NCI-H2196 (cell line): ENCODE measurements at regions not wholly inside any gene's neighbourhood (a gene's known extent, or its start where the extent isn't known, plus 50 kb on each side); places are given as distances from the start of the nearest gene placed in this dataset.

Experiments
- DNase-seq: peaks from one replicate; lab custom pipeline; 2025; ENCODE audit not compliant: unreplicated experiment; lab: John Stamatoyannopoulos, UW

- DNase-seq = no peak
Measured at GRCh38 chr20:40769677-40770285, 80.7 kb upstream of the MAFB start.

DNA sequence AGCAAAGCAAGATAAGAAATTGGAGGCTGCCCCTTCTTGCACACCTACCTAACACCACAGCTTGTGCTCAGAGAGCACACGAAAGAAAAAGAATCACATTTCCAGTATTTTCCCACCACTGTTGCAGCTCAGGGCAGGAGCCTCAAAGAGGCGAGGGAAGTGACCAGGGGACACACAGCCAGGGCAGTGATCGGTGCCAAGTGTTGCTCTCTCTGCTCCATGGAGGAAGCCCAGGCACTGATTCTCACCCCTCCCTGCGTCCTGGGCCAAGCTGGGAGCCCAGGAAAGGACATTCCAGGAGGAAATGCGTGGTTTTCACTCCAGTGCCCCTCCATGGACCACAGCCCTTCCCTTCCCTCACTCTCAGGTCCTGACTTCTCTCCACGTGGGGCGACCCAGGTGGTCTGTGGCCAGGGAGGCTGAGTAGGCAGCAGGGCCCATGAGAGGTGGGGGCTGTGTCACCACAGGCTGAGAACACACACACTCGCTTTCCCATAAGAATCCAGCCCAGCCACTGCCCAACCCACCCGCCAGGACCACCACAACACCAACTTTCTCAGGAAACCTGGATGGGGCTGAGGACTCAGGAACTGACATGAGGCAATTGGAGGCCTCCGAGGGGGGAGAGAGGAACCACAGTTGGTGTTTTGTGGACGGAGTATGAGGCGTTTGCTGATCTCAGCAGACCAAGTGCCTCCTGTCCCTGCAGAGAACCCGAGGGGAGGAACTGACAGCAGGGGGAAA, 81.7 kb upstream of the MAFB start:
- DNase-seq = no peak

DNA sequence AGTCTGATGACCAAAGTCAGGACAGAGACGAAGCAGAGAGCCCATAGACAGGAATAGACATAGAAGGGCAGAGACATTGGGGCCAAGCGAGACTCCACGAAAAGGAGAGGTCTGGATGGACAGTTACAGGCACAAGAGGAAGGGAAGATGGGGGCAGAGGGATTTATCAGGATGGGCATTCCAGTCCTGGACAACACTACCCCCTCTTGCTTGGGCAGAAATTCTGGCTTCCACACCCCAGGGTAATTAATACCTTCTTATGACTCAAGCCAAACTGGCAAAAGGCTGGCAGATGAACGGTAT, 82.2 kb upstream of the MAFB start:
- no peak for DNase-seq

DNA sequence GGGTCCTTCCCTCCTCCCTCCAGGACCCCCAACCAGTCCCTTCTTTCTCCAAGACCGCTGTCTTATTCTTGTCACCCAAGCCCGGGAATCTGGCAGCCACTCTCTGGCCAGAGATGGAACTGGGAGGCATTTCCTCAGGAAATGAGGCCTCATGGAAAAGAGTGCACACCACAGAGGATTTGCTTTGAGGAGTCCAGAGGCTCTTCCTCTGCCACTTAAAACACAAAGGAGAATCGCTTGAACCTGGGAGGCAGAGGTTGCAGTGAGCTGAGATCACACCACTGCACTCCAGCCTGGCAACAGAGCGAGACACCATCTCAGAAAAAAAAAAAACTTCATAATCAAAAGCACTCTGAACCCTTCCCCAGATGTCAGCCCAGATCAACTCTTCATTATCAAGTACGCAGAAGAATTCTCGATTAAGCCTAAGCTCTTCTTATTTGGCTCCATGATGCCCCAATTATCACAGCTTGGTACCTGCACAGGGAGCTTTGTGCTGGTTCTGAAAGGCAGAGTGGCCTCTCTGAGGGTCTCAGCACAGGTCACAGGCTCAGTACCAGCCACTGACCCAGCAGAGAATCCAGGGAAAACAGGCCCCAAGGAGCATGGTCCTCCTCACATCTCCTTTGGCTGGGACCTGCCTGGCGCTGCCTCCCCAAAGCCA, 82.9 kb upstream of the MAFB start:
- DNase-seq = no peak

DNA sequence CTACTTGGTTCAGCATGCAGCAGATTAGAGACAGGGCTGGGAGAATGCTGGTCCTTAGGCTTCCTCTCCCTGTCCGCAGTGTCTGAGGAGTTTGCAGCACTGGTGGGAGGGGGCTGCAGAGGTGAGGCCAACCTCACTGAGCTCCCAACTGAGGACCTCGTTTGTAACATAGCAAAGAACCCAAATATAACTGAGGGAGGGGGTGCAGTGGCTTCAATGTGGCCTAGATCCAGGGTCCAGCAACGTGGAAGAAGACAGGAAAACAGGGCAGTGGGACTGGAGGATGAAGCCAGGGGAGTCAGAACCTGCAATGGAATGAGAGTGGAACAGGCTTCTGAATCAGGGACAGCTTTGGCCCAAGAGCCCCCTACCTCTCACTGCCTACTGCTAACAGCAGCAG, 84.3 kb upstream of the MAFB start:
- DNase-seq = no peak

DNA sequence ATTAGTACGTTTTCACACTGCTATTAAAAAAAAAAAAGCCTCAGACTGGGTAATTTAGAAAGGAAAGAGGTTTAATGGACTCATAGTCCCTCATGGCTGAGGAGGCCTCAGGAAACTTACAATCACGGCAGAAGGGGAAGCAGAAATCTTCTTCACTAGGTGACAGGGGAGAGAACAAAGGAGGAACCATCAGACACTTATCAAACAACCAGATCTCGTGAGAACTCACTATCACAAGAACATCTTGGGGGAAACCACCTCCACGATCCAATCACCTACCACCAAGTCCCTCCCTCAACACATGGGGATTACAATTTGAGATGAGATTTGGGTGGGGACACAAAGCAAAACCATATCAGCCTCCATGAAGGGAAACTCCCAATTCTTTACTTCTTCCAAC, 85.2 kb upstream of the MAFB start:
- no peak for DNase-seq

DNA sequence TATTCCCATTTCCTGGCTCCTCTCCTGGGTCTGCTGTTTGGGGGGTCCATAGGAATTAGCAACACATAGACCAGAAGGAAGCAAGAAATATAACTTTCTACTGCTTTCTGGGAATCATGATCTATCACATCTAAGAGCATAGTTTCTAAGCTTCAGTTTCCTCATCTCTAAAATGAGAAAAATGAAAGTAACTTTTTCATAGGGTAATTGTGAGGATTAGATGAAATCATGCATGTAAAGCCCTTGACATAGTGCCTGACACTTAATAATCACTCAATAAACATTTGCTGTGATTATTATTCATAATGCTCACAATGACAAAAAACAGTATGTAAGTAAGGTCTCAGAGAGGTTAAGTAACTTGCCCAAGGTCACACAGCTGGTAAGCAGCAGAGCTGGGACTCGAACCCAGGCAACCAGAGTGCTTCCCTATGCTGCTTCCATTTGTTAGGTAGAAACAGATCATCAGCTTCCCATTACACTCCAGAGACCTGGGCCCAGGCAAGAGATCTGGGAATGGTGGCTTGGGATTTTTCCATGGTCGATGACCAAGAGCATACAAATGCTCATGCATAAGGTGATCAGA, 86.6 kb upstream of the MAFB start:
- no peak for DNase-seq

DNA sequence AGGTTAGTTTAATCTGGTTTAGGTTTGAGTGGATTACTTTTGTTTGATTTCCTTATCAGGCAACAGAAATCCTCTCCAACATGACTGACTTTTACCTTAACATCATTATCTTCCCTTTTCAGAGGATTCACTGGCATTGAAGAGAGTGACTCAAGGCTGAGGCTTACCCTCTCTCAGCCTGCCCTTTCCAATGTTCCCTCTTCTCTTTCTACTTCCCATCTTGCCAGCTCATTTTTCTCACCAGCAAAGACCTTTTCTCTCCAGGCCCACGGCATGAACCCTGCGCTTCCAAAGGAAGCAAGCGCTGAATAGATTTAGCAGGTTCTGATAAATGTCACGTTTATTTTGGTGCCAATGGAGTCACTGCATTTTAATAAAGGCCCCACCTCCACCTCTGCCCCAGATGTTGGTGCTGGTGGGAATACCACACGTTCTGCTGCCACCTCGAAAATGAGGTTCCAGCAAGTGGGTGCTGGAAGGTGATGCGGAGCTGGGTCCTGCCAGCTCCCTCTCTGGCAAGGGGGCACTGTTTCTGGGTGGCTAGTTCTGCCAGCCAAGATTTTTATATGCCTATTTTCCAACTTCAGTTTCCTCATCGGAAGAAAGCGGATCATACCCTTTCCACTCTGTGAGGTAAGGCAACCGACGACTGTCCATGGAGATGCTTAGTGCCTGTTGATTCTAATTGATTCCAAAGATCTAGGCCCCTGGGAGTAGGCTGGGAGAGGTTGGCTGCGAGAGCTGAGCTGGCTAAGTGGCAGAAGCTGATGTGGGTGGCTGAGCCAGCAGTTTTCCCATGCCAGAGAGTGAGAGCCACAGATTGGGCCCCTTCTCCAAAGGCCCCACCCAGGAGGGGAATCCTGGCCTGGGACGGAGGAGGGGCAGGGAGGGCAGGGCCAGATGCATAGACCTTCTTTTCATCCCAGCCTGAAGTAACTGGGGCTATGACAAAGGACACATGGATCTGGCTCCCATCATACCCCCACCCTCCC, 87.7 kb upstream of the MAFB start:
- no peak for DNase-seq

DNA sequence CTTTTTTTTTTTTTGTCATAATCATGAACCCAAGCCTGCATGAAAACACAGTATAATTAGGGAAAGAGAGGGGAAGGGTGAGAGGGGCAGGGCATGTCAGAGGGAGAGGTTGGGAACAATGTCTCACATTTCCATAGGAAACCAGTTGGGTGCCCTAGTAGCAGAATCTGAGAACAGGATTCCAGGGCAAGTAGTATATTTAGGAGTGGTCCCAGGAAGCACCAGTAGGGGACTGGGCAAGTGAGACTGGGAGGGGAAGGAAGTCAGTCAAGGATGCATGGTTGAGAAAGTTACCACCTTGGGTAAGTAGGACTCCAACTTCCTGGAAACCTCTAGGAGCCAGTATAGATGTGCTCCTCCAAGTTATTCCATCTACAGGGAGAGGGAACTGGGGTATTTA, 88.6 kb upstream of the MAFB start:
- DNase-seq = no peak

- no peak for DNase-seq
Measured at GRCh38 chr20:40778894-40779496, 90.0 kb upstream of the MAFB start.

GRCh38 chr20:40781327-40782042, 92.4 kb upstream of the MAFB start:
- DNase-seq = no peak

DNA sequence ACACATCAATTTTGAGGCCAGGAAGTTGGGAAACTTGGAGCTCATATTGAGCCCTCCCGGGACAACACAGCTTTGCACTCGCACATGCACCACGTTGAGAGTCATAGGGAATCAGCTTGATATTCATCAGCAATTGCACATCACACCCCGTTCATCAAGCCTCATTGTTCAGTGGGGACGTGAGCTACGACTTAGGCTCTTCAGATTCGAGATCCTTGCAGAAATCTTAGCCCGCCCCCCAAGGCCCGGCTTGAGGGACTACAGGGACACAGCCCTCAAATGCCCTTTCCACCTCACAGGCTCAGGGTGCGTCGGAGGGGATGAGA, 93.0 kb upstream of the MAFB start:
- DNase-seq = no peak

DNA sequence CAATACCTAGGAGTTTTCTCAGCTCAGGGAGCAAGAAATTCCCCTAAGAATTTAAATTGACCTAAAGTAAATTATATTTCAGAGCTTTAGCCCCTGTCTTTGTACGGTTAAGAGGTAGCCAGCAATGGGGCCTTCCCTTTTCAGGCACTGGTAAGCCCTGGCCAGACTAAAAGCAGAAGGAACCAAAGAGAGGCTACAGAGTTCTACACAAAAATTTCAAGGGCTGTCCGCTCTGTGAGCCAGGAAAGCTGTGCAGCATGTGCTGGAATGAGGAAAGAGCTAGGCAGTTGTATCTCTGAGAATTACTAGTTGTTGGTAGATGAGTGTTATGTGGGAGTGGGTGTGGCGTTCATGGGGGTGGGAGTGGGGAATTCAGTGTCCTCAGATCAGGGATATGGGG, 96.3 kb upstream of the MAFB start:
- DNase-seq = no peak

DNA sequence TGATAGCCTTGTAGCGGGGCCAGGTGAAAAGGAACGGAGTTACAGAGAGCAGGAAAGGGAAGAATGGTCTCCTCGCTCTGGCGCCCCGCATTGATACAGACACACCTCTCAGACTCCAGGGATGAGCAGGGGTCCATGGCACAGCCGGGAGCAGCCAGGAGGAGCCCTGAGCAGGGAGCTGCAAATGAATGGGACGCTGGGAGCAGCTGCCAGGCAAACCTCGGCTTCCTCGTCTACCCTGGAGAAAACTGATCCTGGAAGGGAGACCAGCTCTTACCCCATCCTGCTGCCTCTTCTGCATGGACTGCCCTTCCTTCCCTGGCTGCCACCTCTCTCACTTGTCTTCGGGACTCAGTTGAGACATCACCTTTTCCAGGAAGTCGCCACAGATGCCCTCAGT, 97.3 kb upstream of the MAFB start:
- no peak for DNase-seq

DNA sequence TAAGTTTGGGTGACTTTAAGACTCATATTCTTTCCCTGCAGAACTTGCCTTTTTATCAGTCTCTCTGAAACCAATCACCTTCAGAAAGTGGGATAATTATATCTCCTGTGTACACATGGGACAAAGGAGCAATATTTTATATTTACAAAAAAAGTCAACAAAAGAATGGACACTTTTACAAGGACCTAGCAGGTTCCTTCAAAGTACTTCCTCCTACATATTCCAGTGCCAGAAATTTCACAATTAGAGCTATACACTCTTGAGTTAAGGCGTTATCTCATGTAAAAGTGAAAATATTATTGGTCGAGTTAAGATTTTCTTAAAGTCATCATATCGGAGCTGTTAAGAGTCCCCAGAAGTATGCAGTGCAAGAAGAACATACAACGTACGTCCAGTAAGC, 98.9 kb upstream of the MAFB start:
- DNase-seq = no peak

DNA sequence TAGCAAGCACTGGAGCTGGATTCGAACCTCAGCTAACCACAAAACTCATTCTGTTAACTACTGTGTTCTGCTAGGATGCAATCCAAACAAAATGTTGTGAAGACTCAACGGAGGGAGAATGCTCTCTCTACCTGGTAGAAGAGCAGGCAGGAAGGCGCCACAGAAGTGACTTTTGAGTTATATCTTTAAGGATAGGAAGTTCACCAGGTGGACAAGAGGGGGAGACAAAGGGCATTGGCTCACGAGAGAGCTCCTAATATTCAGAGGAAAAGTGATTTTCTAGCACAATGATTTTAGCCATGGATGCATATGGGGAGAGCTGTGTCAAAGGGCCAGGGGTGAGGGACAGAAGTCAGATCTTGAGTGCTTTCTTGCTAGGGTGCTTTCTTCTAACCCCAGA, 108.4 kb upstream of the MAFB start:
- DNase-seq = no peak

DNA sequence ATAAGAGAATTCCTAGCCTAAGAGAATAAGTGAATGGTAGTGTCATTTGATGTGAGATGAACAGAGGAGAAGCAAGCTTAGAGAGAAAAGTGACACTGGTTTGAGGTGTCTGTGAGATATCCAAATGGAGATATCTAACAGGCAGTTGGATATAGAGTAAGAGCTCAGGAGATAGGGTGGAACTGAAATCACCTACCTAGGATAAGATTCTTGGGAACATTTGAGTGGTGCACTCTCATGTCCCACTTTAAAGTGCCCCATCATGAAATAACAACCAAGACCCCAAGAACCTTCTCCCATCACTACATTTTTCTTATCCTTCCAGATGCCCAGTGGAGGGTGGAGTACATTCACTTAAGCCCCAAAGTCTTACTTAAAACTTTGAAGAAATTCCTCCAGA, 109.0 kb upstream of the MAFB start:
- no peak for DNase-seq

GRCh38 chr20:40802886-40803285, 113.8 kb upstream of the MAFB start:
- no peak for DNase-seq

GRCh38 chr20:40803381-40803780, 114.3 kb upstream of the MAFB start:
- DNase-seq = no peak

DNA sequence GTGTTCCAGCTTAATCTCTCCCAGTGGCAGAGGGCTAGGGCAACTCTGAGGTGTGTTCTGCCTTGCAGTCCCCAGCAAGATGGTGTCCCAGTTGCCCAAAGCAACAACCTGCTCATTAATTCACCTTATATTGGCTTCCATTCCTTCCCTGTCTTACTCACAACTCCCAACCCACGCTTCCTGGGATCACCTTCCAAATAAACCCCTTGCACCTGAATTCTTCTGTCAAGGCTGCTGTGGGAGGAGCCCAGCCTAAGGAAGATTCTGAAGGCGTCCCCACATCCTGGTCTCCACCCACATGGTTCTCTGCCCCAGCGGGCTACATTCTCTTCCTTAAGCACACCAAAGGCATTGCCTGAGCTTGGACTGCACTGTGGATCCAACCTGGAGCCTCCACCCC, 116.6 kb upstream of the MAFB start:
- no peak for DNase-seq
